Superior temporal gyrus (tissue), 1 donor: ENCODE measurements at regions not wholly inside any gene's neighbourhood (a gene's known extent, or its start where the extent isn't known, plus 50 kb on each side); places are given as distances from the start of the nearest gene placed in this dataset.

Experiments
- DNase-seq: peaks from one replicate; pipeline ENCODE4 v3.0.0-alpha.2; 2016; ENCODE audit errors: extremely low spot score

- DNase-seq, result no peak
These were observed 62.7 kb upstream of the NT5C1B start for GRCh38 chr2:18651842-18652774.

- DNase-seq, result no peak
These were observed 60.9 kb upstream of the NT5C1B start for GRCh38 chr2:18650221-18650620.

DNA sequence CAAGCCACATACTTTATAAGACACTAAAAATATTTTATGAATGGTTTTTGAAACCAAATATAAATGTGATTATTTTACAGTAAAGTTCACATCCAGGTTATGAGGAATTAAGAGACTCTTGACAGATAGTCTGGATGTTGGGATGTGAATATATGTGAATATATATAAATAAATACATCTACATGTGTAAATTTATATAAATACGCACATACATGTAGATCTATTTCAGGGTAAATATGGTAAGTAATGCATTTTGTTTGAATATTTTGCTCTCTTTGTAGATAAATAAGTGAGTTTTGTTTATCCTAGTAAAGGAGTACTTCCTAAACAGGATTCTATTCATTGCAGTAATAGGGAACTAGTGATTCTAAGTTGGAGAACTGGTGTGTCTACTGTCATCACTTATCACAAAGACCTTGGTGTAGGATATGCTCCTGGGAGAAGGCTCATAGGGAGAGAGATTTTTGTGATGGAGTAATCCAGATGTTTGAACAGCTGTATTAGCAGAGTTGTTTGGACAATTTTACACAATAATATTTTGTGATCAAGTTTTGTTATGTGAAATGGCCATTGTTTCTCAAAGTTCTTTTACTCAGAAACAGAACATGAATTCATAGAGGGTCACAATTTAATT is 60.2 kb upstream of the NT5C1B start:
- DNase-seq, result no peak

DNA sequence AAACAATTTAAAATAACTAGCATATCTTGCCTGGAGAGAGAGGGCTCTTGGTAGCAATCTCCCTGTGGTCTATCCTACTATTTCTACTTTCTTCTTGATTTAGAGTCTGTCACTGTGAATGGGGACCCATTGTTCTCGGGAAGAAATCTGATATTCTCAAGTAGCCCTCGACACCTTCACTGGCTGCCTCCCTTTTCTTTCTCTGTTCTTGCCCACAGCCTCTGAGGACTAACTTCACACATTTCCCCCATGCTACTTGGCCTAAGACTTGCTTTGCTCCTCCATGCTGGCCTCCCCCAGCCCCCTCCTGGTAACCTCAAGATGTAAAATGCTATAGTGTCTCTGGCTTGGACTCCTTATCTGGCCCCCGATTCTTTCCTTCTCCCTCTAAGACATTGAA is 58.8 kb upstream of the NT5C1B start:
- DNase-seq, result no peak

GRCh38 chr2:18647731-18648130 is 58.4 kb upstream of the NT5C1B start:
- no peak for DNase-seq

DNA sequence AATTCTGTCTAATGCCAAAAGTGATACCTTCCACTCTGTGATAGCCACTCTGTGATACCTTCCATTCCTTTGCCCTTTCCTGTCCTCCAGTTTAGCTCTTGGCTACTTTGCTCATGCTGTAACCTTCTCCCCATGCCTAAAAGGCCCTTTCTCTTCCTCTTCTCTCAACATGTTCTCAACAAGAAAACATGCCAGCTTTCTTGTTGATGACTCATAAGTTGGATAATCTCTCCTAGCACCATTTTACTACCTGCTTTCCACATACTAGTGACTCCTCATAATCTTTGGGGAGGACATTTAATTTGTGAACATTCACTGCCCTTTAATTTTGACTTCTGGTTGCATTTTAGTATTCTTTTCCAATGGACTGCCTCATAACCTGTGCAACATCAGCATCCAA is 55.9 kb upstream of the NT5C1B start:
- DNase-seq, result no peak

DNA sequence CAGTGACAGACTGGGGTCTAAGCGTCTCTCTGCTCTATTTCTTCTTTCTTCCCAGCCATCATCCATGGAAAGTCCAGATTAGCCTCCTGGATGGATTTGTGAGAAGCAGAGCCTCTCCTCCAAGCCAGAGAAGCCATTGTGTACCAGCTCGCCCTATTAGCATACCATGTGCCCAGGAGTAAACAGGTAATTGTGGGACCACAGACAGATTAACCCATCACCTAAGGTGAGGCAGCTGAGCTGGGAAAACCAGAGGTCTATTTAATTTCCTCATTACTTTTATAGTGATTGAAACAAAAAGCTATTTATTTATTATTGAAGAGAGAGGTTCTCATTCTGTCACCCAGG is 54.7 kb upstream of the NT5C1B start:
- no peak for DNase-seq

DNA sequence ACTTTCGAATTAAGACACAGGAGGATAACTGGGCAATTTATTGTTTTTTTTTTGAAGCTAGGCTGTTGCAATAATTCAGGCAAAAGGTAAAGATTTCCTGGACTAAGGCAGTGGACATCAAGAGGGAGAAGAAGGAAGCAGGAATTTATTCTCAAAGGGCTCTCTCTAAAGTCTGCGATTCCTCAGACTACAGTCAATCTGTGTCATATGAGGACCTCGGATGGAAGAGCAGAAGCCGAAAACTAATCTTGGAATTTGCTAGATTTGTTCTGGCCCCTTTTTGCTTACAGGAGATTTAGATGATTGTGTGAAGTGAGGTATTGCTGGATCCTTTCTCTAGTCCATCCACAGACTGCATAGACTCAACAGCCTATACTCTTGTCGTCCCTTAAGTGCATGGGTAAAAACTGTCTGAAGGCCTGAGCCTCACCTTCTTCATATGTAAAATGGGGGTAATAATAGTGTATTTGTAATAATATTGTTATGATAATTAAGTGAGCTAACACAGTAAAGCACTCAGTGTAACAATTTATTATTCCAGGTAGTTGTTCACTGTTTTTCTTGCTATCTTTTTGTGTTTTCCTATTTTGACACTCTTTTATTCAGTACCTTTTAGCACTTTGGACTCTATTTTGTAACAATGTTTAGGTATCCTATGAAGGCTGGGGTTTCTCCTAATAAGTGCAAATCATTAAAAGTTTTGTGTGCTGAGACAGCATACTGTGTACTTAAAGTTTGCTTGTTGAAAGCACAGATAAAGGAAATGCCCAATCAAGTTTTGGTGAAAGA is 54.2 kb upstream of the NT5C1B start:
- no peak for DNase-seq

GRCh38 chr2:18641823-18642222 is 52.5 kb upstream of the NT5C1B start:
- DNase-seq, result no peak

GRCh38 chr2:18639756-18640453 is 50.5 kb upstream of the NT5C1B start:
- no peak for DNase-seq
